ENCODE measurements at regions not wholly inside any gene's neighbourhood (a gene's known extent, or its start where the extent isn't known, plus 50 kb on each side); places are given as distances from the start of the nearest gene placed in this dataset.

DNA sequence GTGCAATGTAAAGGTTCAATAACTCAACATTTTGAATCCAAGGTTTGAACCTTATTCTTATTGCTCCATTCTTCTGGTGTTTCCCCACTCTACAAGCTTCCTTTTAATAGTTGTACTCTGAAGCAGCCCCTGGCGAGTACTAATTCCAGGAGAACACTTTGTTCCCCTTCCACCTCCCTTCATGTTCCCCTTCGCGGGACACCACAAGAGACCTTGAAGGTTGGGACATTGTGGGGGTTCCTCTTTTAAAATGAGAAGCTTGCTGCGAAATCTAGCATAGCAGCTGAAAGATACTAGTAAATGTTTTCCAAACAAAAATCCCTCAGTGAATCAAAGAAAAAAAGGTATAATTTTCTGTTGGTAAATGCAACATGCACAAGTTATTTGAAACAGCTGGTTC is 626.3 kb upstream of the LRRC4C start:
- WGBS, 2 donors (ENCODE audit: low coverage in 1 of 2): 60 to 80% methylated on average over 3 to 4 of the region's 4 CpGs
- Histone ChIP-seq H3K9me3 (no peaks in the 10 kb centered on the region), H3K27ac (no peak overlapping the region), H3K4me1 (no peaks in the 10 kb centered on the region), H3K4me3 (no peak overlapping the region), H3K36me3 (no peaks in the 10 kb centered on the region), H3K27me3 (no peaks in the 10 kb centered on the region)
- peak; percentile 53 for ATAC-seq
- no peak for TF ChIP-seq POLR2A (IDR thresholded peaks at IDR 0.05)
- no peak for TF ChIP-seq POLR2AphosphoS5 (IDR thresholded peaks at IDR 0.05)
- TF ChIP-seq EP300 (IDR thresholded peaks at IDR 0.05): no peak
- TF ChIP-seq, protein P1, sequence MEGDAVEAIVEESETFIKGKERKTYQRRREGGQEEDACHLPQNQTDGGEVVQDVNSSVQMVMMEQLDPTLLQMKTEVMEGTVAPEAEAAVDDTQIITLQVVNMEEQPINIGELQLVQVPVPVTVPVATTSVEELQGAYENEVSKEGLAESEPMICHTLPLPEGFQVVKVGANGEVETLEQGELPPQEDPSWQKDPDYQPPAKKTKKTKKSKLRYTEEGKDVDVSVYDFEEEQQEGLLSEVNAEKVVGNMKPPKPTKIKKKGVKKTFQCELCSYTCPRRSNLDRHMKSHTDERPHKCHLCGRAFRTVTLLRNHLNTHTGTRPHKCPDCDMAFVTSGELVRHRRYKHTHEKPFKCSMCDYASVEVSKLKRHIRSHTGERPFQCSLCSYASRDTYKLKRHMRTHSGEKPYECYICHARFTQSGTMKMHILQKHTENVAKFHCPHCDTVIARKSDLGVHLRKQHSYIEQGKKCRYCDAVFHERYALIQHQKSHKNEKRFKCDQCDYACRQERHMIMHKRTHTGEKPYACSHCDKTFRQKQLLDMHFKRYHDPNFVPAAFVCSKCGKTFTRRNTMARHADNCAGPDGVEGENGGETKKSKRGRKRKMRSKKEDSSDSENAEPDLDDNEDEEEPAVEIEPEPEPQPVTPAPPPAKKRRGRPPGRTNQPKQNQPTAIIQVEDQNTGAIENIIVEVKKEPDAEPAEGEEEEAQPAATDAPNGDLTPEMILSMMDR (IDR thresholded peaks at IDR 0.05): no peak

DNA sequence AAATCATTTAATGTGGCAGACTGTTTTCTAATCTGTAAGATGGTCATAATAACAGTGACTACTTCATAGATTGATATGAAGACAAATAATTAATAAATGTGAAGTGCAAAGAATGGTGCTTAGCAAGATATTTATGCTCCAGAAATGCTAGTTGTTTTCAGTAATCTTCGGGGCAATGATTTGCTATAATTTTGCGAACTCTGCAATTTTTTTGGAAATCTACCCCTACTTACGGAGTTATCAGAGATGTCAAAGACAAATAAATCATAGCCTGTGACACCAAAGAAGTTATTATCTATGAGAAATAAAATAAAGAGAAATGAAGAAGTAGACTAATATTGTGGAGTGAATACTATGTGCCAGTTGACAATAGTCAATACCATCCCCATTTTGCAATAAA is 634.1 kb upstream of the LRRC4C start:
- H3K27me3 ChIP-seq: peaks cover 4% of the 10 kb centered on the region
- no peaks in the 10 kb centered on the region for H3K36me3 ChIP-seq
- H3K4me1 ChIP-seq: no peaks in the 10 kb centered on the region
- TF ChIP-seq EP300 (IDR thresholded peaks at IDR 0.05): no peak
- no peak for TF ChIP-seq POLR2AphosphoS5 (IDR thresholded peaks at IDR 0.05)
- TF ChIP-seq POLR2A (IDR thresholded peaks at IDR 0.05): no peak
- TF ChIP-seq, protein P1 (IDR thresholded peaks at IDR 0.05): no peak
- no peak overlapping the region for H3K4me3 ChIP-seq
- no peak for ATAC-seq
- 85 to 93% methylated on average over 3 of the region's 3 CpGs for WGBS, 2 donors (ENCODE audit: low coverage in 1 of 2)
- peaks cover 0 to 6% (median 0%) of the 10 kb centered on the region in 3 donors for H3K9me3 ChIP-seq
- no peak overlapping the region for H3K27ac ChIP-seq

DNA sequence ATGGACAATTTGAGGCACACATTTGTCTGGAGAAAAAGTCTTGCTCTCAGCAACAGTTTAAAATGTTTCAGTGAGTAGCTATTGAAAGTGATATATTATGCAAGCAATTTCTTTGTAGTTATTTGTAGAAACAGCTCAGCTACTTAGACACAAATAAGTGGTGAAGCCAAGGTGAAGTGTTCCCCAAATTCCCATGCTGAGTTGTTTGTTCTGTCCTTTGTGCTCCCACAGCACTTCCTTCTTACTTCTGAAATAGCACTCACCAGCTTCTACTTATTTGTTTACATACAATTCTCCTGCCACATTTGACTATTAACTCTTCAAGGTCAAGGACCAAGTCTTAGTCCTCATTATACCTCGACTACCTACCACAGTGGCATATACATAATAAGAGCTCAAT is 638.6 kb upstream of the LRRC4C start:
- Histone ChIP-seq H3K9me3 (peaks cover 0 to 6% (median 0%) of the 10 kb centered on the region in 3 donors), H3K4me1 (no peaks in the 10 kb centered on the region), H3K27ac (no peak overlapping the region), H3K36me3 (no peaks in the 10 kb centered on the region), H3K27me3 (no peaks in the 10 kb centered on the region), H3K4me3 (no peak overlapping the region)
- WGBS, 2 donors (ENCODE audit: low coverage in 1 of 2): 22 to 33% methylated on average over 1 of the region's 1 CpG
- TF ChIP-seq EP300 (IDR thresholded peaks at IDR 0.05): no peak
- no peak for ATAC-seq

DNA sequence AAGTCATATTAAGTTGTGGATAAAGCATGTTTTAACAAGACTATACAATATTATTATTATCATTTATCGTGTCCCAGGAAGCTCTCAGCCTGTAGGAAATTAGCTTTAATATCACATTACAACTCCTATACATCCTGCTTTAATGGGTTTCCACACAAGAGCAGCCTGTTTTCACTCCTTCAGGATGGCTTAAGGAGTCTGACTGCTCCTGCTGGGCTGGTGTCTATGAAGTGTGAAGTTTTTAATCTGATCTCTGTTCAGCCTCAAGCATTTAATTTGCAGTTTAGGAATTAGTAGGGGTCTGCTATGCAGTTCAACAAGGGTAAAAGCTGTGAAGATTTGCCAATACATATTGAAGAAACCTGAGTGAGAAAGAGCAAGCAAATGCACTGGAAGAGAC is 653.4 kb upstream of the LRRC4C start:
- no peak overlapping the region for H3K4me3 ChIP-seq
- H3K27me3 ChIP-seq: no peaks in the 10 kb centered on the region
- ATAC-seq: no peak
- H3K9me3 ChIP-seq: no peaks in the 10 kb centered on the region
- TF ChIP-seq POLR2AphosphoS5 (IDR thresholded peaks at IDR 0.05): no peak
- TF ChIP-seq EP300 (IDR thresholded peaks at IDR 0.05): no peak
- TF ChIP-seq POLR2A (IDR thresholded peaks at IDR 0.05): no peak
- TF ChIP-seq, protein P1 (IDR thresholded peaks at IDR 0.05): no peak
- no peaks in the 10 kb centered on the region for H3K36me3 ChIP-seq
- 41 to 42% methylated on average over 1 of the region's 1 CpG for WGBS, 2 donors (ENCODE audit: low coverage in 1 of 2)
- no peaks in the 10 kb centered on the region for H3K4me1 ChIP-seq
- H3K27ac ChIP-seq: no peak overlapping the region

DNA sequence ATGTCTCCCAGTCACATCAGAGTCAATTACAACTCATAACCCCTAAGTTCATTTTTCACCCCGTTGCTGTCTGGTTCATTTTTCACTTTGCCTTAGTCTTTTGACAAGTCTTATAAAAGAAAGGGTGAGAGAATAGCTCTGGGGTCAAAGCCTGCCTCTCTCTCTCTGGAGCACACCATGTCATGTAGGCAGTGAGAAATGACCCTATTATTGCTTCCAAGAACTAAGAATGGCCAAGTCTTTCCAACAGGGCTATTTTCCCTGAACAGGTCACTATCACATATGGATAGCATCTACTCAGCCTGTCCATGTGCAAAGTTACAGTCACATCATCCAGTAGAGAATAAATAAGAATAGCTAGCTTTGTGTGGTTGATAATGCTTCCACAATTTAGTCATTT is 655.5 kb upstream of the LRRC4C start:
- TF ChIP-seq, protein P1 (IDR thresholded peaks at IDR 0.05): no peak
- TF ChIP-seq POLR2A (IDR thresholded peaks at IDR 0.05) (no peak), EP300 (IDR thresholded peaks at IDR 0.05) (no peak)

More for the DNA sequence above, 655.5 kb upstream of the LRRC4C start:
- no peaks in the 10 kb centered on the region for H3K36me3 ChIP-seq
- H3K27ac ChIP-seq: no peak overlapping the region
- H3K4me3 ChIP-seq: no peak overlapping the region
- no peaks in the 10 kb centered on the region for H3K4me1 ChIP-seq
- H3K9me3 ChIP-seq: no peaks in the 10 kb centered on the region
- 6 to 29% methylated on average over 1 of the region's 1 CpG for WGBS, 2 donors (ENCODE audit: low coverage in 1 of 2)
- ATAC-seq: no peak
- no peaks in the 10 kb centered on the region for H3K27me3 ChIP-seq

All from gastroesophageal sphincter (tissue), 4 donors.